ENCODE measurements at regions not wholly inside any gene's neighbourhood (a gene's known extent, or its start where the extent isn't known, plus 50 kb on each side); places are given as distances from the start of the nearest gene placed in this dataset.

GRCh38 chr12:19630536-19630935 is 191.2 kb downstream of the AEBP2 start:
- no peak for TF ChIP-seq ELF1 (IDR thresholded peaks at IDR 0.05; ENCODE audit: borderline replicate concordance, low read depth)
- no peak for TF ChIP-seq ZNF274 (IDR thresholded peaks at IDR 0.05; ENCODE audit: low read depth, low read length)
- no peak for TF ChIP-seq CEBPB (IDR thresholded peaks at IDR 0.05; ENCODE audit: low read depth)
- no peak for TF ChIP-seq REST (IDR thresholded peaks at IDR 0.05; ENCODE audit: low read depth)
- TF ChIP-seq ZFX (IDR thresholded peaks at IDR 0.05), result no peak
- TF ChIP-seq EZH2 (IDR thresholded peaks at IDR 0.05), result no peak
- TF ChIP-seq RAD21 (IDR thresholded peaks at IDR 0.05; ENCODE audit: low read depth), result no peak
- H3K27me3 ChIP-seq (ENCODE audit: insufficient read depth, low read length), result no peaks in the 10 kb centered on the region
- no peak overlapping the region for H3K4me3 ChIP-seq (replicated peaks in 1 of 2; ENCODE audit: low read depth in 1 of 2, low read length in 2 of 2)
- H3K9ac ChIP-seq (ENCODE audit: low read length), result no peak overlapping the region
- CTCF ChIA-PET, result no interaction called here
- H3K27ac ChIP-seq (ENCODE audit: low read depth, low read length), result no peak overlapping the region
- H2AFZ ChIP-seq (ENCODE audit: low read depth, low read length, poor library complexity, severe bottlenecking), result no peak overlapping the region
- H3K79me2 ChIP-seq (ENCODE audit: insufficient read depth, low read length), result no peaks in the 10 kb centered on the region
- H3K4me1 ChIP-seq (ENCODE audit: control insufficient read depth in 1 of 2, insufficient read depth in 2 of 2, low read length in 2 of 2), result no peaks in the 10 kb centered on the region
- ATAC-seq, result no peak
- H3K36me3 ChIP-seq (ENCODE audit: control insufficient read depth in 1 of 2, insufficient read depth in 2 of 2, low read length in 2 of 2), result no peaks in the 10 kb centered on the region
- H3K4me2 ChIP-seq (ENCODE audit: low read length), result no peak overlapping the region
- POLR2A ChIA-PET, result no interaction called here
- H4K20me1 ChIP-seq (ENCODE audit: insufficient read depth), result no peaks in the 10 kb centered on the region
- RAD21 ChIA-PET (ENCODE audit: low non-redundant PET in 1 of 2, low total read pairs in 2 of 2, uncharacterized antibody in 2 of 2, unreplicated experiment in 2 of 2), result no interaction called here
- H3K9me3 ChIP-seq (ENCODE audit: control insufficient read depth in 1 of 2, insufficient read depth in 1 of 2, low read depth in 1 of 2, low read length in 2 of 2), result no peaks in the 10 kb centered on the region
- BruUV-seq (replicated peaks), result no TSS peak
- no peaks in the 10 kb centered on the region for H3K9me2 ChIP-seq (ENCODE audit: insufficient read depth)
- intact Hi-C loops (cut with micrococcal nuclease), result no loop called here
- DNase-seq (ENCODE audit: low read depth, low spot score), result no peak

- no peak overlapping the region for H3K4me2 ChIP-seq (ENCODE audit: low read length)
- ChIA-PET POLR2A (no interaction called here), RAD21 (ENCODE audit: low non-redundant PET in 1 of 2, low total read pairs in 2 of 2, uncharacterized antibody in 2 of 2, unreplicated experiment in 2 of 2) (no interaction called here), CTCF (no interaction called here)
- no TSS peak for BruUV-seq (replicated peaks)
- TF ChIP-seq JUND (IDR thresholded peaks at IDR 0.05), result no peak
- no peak for TF ChIP-seq CTCF (IDR thresholded peaks at IDR 0.05 in 2 of 3, conservative IDR thresholded peaks at IDR 0.05 in 1 of 3; ENCODE audit: borderline replicate concordance in 1 of 3, insufficient read depth in 1 of 3, low read depth in 2 of 3, low read length in 2 of 3)
- no peak for TF ChIP-seq SP1 (IDR thresholded peaks at IDR 0.05; ENCODE audit: low read depth)
- no peak for TF ChIP-seq YY1 (IDR thresholded peaks at IDR 0.05; ENCODE audit: extremely low read depth, insufficient replicate concordance, low read depth, low read length)
- TF ChIP-seq POLR2A (IDR thresholded peaks at IDR 0.05; ENCODE audit: borderline replicate concordance, extremely low read depth, insufficient read depth, insufficient read length), result no peak
- no peak for TF ChIP-seq RAD21 (IDR thresholded peaks at IDR 0.05; ENCODE audit: low read depth)
- TF ChIP-seq EGR1 (IDR thresholded peaks at IDR 0.05; ENCODE audit: low read depth), result no peak
- TF ChIP-seq ATF3 (IDR thresholded peaks at IDR 0.05), result no peak
- TF ChIP-seq MAX (IDR thresholded peaks at IDR 0.05), result no peak
- TF ChIP-seq SRF (IDR thresholded peaks at IDR 0.05; ENCODE audit: low read depth), result no peak
- TF ChIP-seq TCF7L2 (IDR thresholded peaks at IDR 0.05; ENCODE audit: borderline replicate concordance, extremely low read depth, insufficient read depth, insufficient read length), result no peak
- TF ChIP-seq ZFX (IDR thresholded peaks at IDR 0.05), result no peak
- no peak for TF ChIP-seq ZNF274 (IDR thresholded peaks at IDR 0.05; ENCODE audit: low read depth, low read length)
- H3K36me3 ChIP-seq (ENCODE audit: control insufficient read depth in 1 of 2, insufficient read depth in 2 of 2, low read length in 2 of 2), result no peaks in the 10 kb centered on the region
- intact Hi-C loops (cut with micrococcal nuclease), result no loop called here
- no peaks in the 10 kb centered on the region for H3K4me1 ChIP-seq (ENCODE audit: control insufficient read depth in 1 of 2, insufficient read depth in 2 of 2, low read length in 2 of 2)
- H3K4me3 ChIP-seq (replicated peaks in 1 of 2; ENCODE audit: low read depth in 1 of 2, low read length in 2 of 2), result no peak overlapping the region
- no peak overlapping the region for H3K27ac ChIP-seq (ENCODE audit: low read depth, low read length)
- no peak overlapping the region for H2AFZ ChIP-seq (ENCODE audit: low read depth, low read length, poor library complexity, severe bottlenecking)
- no peaks in the 10 kb centered on the region for H3K27me3 ChIP-seq (ENCODE audit: insufficient read depth, low read length)
- H4K20me1 ChIP-seq (ENCODE audit: insufficient read depth), result no peaks in the 10 kb centered on the region
- H3K9ac ChIP-seq (ENCODE audit: low read length), result no peak overlapping the region
- no peaks in the 10 kb centered on the region for H3K9me2 ChIP-seq (ENCODE audit: insufficient read depth)
- DNase-seq (ENCODE audit: low read depth, low spot score) (no peak), ATAC-seq (no peak)
- H3K9me3 ChIP-seq (ENCODE audit: control insufficient read depth in 1 of 2, insufficient read depth in 1 of 2, low read depth in 1 of 2, low read length in 2 of 2), result no peaks in the 10 kb centered on the region
- H3K79me2 ChIP-seq (ENCODE audit: insufficient read depth, low read length), result no peaks in the 10 kb centered on the region
These were observed 193.9 kb downstream of the AEBP2 start for GRCh38 chr12:19633194-19633593.
